Parathyroid adenoma (tissue), 2 donors: ENCODE measurements at regions not wholly inside any gene's neighbourhood (a gene's known extent, or its start where the extent isn't known, plus 50 kb on each side); places are given as distances from the start of the nearest gene placed in this dataset.

ENCODE experiments used
- H2AFZ ChIP-seq: fragments of 300-600 bp; sonication (generic); one replicate; pipeline ENCODE4 v1.7.0; 2017; ENCODE audit warnings: antibody characterized with exemption, mild to moderate bottlenecking
- H3K27ac ChIP-seq: fragments of 300-600 bp; sonication (generic); one replicate; pipeline ENCODE4 v1.7.0; 2017
- H3K27me3 ChIP-seq: fragments of 300-600 bp; sonication (generic); one replicate; pipeline ENCODE4 v1.7.0; 2017; ENCODE audit warnings: low read length; ENCODE audit not compliant: control insufficient read depth, insufficient read depth
- H3K36me3 ChIP-seq: fragments of 300-600 bp; sonication (generic); one replicate; pipeline ENCODE4 v1.7.0; 2017; ENCODE audit warnings: low read length; ENCODE audit not compliant: control insufficient read depth, insufficient read depth
- H3K4me1 ChIP-seq: fragments of 300-600 bp; sonication (generic); one replicate; pipeline ENCODE4 v1.7.0; 2017; ENCODE audit warnings: control low read depth
- H3K4me2 ChIP-seq: fragments of 300-600 bp; sonication (generic); one replicate; pipeline ENCODE4 v1.7.0; 2017; ENCODE audit warnings: low read length
- H3K4me3 ChIP-seq: fragments of 300-600 bp; sonication (generic); one replicate; pipeline ENCODE4 v1.7.0; 2017; ENCODE audit warnings: low read depth, low read length
- H3K79me2 ChIP-seq: fragments of 300-600 bp; sonication (generic); one replicate; pipeline ENCODE4 v1.7.0; 2017; ENCODE audit warnings: control low read depth
- H3K9ac ChIP-seq: fragments of 300-600 bp; sonication (generic); one replicate; pipeline ENCODE4 v1.7.0; 2017; ENCODE audit warnings: mild to moderate bottlenecking
- H3K9me3 ChIP-seq: fragments of 300-600 bp; sonication (generic); one replicate; pipeline ENCODE4 v1.7.0; 2017; ENCODE audit warnings: low read length; ENCODE audit not compliant: control insufficient read depth
- CTCF ChIP-seq: fragments of 300-600 bp; sonication (generic); IDR thresholded peaks from one replicate; pipeline ENCODE4 v1.7.0; 2017; ENCODE audit warnings: antibody characterized with exemption, mild to moderate bottlenecking
- donor health status: primary hyperparathyroidism.

GRCh38 chr3:189516039-189516438 lies 115.2 kb upstream of the TP63 start:
- Histone ChIP-seq H3K4me3 (no peak overlapping the region), H3K27ac (no peak overlapping the region), H3K9ac (no peak overlapping the region), H3K79me2 (no peaks in the 10 kb centered on the region), H3K9me3 (no peaks in the 10 kb centered on the region), H2AFZ (no peak overlapping the region), H3K27me3 (no peaks in the 10 kb centered on the region), H3K4me1 (no peaks in the 10 kb centered on the region), H3K36me3 (no peaks in the 10 kb centered on the region), H3K4me2 (no peak overlapping the region)
- no peak for TF ChIP-seq CTCF

GRCh38 chr3:189517981-189518380 lies 113.2 kb upstream of the TP63 start:
- Histone ChIP-seq H3K4me2 (no peak overlapping the region), H3K27ac (no peak overlapping the region)

GRCh38 chr3:189519458-189519857 lies 111.7 kb upstream of the TP63 start:
- Histone ChIP-seq H3K27ac (no peak overlapping the region), H2AFZ (no peak overlapping the region), H3K79me2 (no peaks in the 10 kb centered on the region), H3K9ac (no peak overlapping the region), H3K4me2 (no peak overlapping the region), H3K36me3 (no peaks in the 10 kb centered on the region), H3K4me1 (no peaks in the 10 kb centered on the region), H3K27me3 (no peaks in the 10 kb centered on the region), H3K4me3 (no peak overlapping the region), H3K9me3 (no peaks in the 10 kb centered on the region)
- no peak for TF ChIP-seq CTCF

More at GRCh38 chr3:189517981-189518380, 113.2 kb upstream of the TP63 start:
- Histone ChIP-seq H2AFZ (no peak overlapping the region), H3K4me1 (no peaks in the 10 kb centered on the region), H3K27me3 (no peaks in the 10 kb centered on the region), H3K4me3 (no peak overlapping the region), H3K36me3 (no peaks in the 10 kb centered on the region), H3K79me2 (no peaks in the 10 kb centered on the region), H3K9ac (no peak overlapping the region), H3K9me3 (no peaks in the 10 kb centered on the region)
- no peak for TF ChIP-seq CTCF

- TF ChIP-seq CTCF = no peak
- Histone ChIP-seq H3K79me2 (no peaks in the 10 kb centered on the region), H3K36me3 (no peaks in the 10 kb centered on the region), H3K4me3 (no peak overlapping the region), H3K4me2 (no peak overlapping the region), H2AFZ (no peak overlapping the region), H3K9me3 (no peaks in the 10 kb centered on the region), H3K4me1 (no peaks in the 10 kb centered on the region), H3K27ac (no peak overlapping the region), H3K9ac (no peak overlapping the region), H3K27me3 (no peaks in the 10 kb centered on the region)
These were observed 101.7 kb upstream of the TP63 start for GRCh38 chr3:189529468-189529867.

- H3K27me3 ChIP-seq = no peaks in the 10 kb centered on the region
- no peak for TF ChIP-seq CTCF
- H3K4me3 ChIP-seq = no peak overlapping the region
- no peak overlapping the region for H2AFZ ChIP-seq
- no peak overlapping the region for H3K27ac ChIP-seq
- H3K9ac ChIP-seq = no peak overlapping the region
- no peak overlapping the region for H3K4me2 ChIP-seq
- no peaks in the 10 kb centered on the region for H3K9me3 ChIP-seq
- H3K79me2 ChIP-seq = no peaks in the 10 kb centered on the region
- H3K4me1 ChIP-seq = no peaks in the 10 kb centered on the region
- no peaks in the 10 kb centered on the region for H3K36me3 ChIP-seq
These were observed 101.2 kb upstream of the TP63 start for GRCh38 chr3:189529889-189530471.
